ACC112 (cell line): ENCODE measurements at regions not wholly inside any gene's neighbourhood (a gene's known extent, or its start where the extent isn't known, plus 50 kb on each side); places are given as distances from the start of the nearest gene placed in this dataset.

Source experiments
- H2AFZ ChIP-seq: fragments of 200-600 bp; sonication (generic); one replicate; pipeline ENCODE4 v1.6.0; 2017; ENCODE audit warnings: antibody characterized with exemption, low read length; ENCODE audit not compliant: unreplicated experiment
- H3K27ac ChIP-seq: fragments of 200-600 bp; sonication (generic); 2 replicates; pipeline ENCODE4 v1.5.1; 2014; ENCODE audit warnings: low read depth, mild to moderate bottlenecking, antibody characterized with exemption, low read length, moderate library complexity
- H3K27me3 ChIP-seq: fragments of 200-600 bp; sonication (generic); 2 replicates; pipeline ENCODE4 v1.6.1; 2014; ENCODE audit warnings: mild to moderate bottlenecking, antibody characterized with exemption, low read length, moderate library complexity, mixed read lengths; ENCODE audit not compliant: insufficient read depth
- H3K36me3 ChIP-seq: fragments of 200-600 bp; sonication (generic); 2 replicates; pipeline ENCODE4 v1.6.1; 2016; ENCODE audit warnings: mild to moderate bottlenecking, antibody characterized with exemption, low read length, moderate library complexity, mixed read lengths; ENCODE audit not compliant: insufficient read depth
- H3K4me1 ChIP-seq: fragments of 200-600 bp; sonication (generic); one replicate; pipeline ENCODE4 v1.6.1; 2016; ENCODE audit warnings: low read length, mixed read lengths; ENCODE audit not compliant: insufficient read depth, unreplicated experiment, control insufficient read depth
- H3K4me3 ChIP-seq: fragments of 200-600 bp; sonication (generic); 2 replicates; pipeline ENCODE4 v1.5.1; 2014; ENCODE audit warnings: mild to moderate bottlenecking, low read depth, low read length
- H3K79me2 ChIP-seq: fragments of 200-600 bp; sonication (generic); one replicate; pipeline ENCODE4 v1.6.0; 2016; ENCODE audit warnings: low read length; ENCODE audit not compliant: control insufficient read depth, unreplicated experiment, insufficient read depth

- H3K36me3 ChIP-seq: no peaks in the 10 kb centered on the region
- no peak overlapping the region for H3K4me3 ChIP-seq
- H2AFZ ChIP-seq: no peak overlapping the region
Measured at GRCh38 chr4:106627051-106627450, 258.5 kb upstream of the GIMD1 start.

GRCh38 chr4:106624671-106625070 lies 256.1 kb upstream of the GIMD1 start:
- no peak overlapping the region for H2AFZ ChIP-seq
- H3K79me2 ChIP-seq: no peaks in the 10 kb centered on the region
- no peak overlapping the region for H3K4me3 ChIP-seq
- no peaks in the 10 kb centered on the region for H3K27me3 ChIP-seq
- H3K4me1 ChIP-seq: peaks cover 5% of the 10 kb centered on the region
- no peak overlapping the region for H3K27ac ChIP-seq
- H3K36me3 ChIP-seq: no peaks in the 10 kb centered on the region

More at GRCh38 chr4:106627051-106627450, 258.5 kb upstream of the GIMD1 start:
- no peaks in the 10 kb centered on the region for H3K79me2 ChIP-seq
- H3K27me3 ChIP-seq: no peaks in the 10 kb centered on the region
- H3K4me1 ChIP-seq: peaks cover 5% of the 10 kb centered on the region
- H3K27ac ChIP-seq: peak overlapping the region; percentile 45; the same call in 1 of the 2 replicates

GRCh38 chr4:106618956-106619355 lies 250.4 kb upstream of the GIMD1 start:
- Histone ChIP-seq H3K4me3 (no peak overlapping the region), H3K36me3 (no peaks in the 10 kb centered on the region), H3K79me2 (no peaks in the 10 kb centered on the region), H3K27me3 (no peaks in the 10 kb centered on the region), H2AFZ (no peak overlapping the region), H3K27ac (no peak overlapping the region), H3K4me1 (peaks cover 20% of the 10 kb centered on the region)

- Histone ChIP-seq H3K4me1 (peaks cover 24% of the 10 kb centered on the region), H3K36me3 (no peaks in the 10 kb centered on the region), H3K4me3 (no peak overlapping the region), H3K27me3 (no peaks in the 10 kb centered on the region), H3K27ac (no peak overlapping the region), H3K79me2 (no peaks in the 10 kb centered on the region), H2AFZ (no peak overlapping the region)
Measured at GRCh38 chr4:106615961-106616360, 247.4 kb upstream of the GIMD1 start.

GRCh38 chr4:106615410-106615945 lies 246.9 kb upstream of the GIMD1 start:
- Histone ChIP-seq H3K27ac (no peak overlapping the region), H3K36me3 (no peaks in the 10 kb centered on the region), H3K79me2 (no peaks in the 10 kb centered on the region), H3K27me3 (no peaks in the 10 kb centered on the region), H3K4me1 (peaks cover 24% of the 10 kb centered on the region), H2AFZ (no peak overlapping the region), H3K4me3 (no peak overlapping the region; the same call in 1 of the 2 replicates)

- peak overlapping the region; percentile 67 for H3K4me3 ChIP-seq
- H3K36me3 ChIP-seq: no peaks in the 10 kb centered on the region
- peak overlapping the region; percentile 98 for H2AFZ ChIP-seq
- H3K79me2 ChIP-seq: no peaks in the 10 kb centered on the region
- H3K4me1 ChIP-seq: peaks cover 24% of the 10 kb centered on the region
- no peaks in the 10 kb centered on the region for H3K27me3 ChIP-seq
- H3K27ac ChIP-seq: no peak overlapping the region
Measured at GRCh38 chr4:106614441-106614840, 245.9 kb upstream of the GIMD1 start.

- H3K4me1 ChIP-seq: peaks cover 10% of the 10 kb centered on the region
- no peak overlapping the region for H2AFZ ChIP-seq
Measured at GRCh38 chr4:106609917-106610316, 241.3 kb upstream of the GIMD1 start.

GRCh38 chr4:106607558-106607957 lies 239.0 kb upstream of the GIMD1 start:
- no peak overlapping the region for H3K27ac ChIP-seq
- no peaks in the 10 kb centered on the region for H3K79me2 ChIP-seq

More at GRCh38 chr4:106609917-106610316, 241.3 kb upstream of the GIMD1 start:
- Histone ChIP-seq H3K4me3 (no peak overlapping the region), H3K79me2 (no peaks in the 10 kb centered on the region), H3K27me3 (no peaks in the 10 kb centered on the region), H3K27ac (no peak overlapping the region), H3K36me3 (no peaks in the 10 kb centered on the region)

GRCh38 chr4:106604319-106605051 lies 235.9 kb upstream of the GIMD1 start:
- Histone ChIP-seq H3K4me3 (no peak overlapping the region), H3K79me2 (no peaks in the 10 kb centered on the region), H3K27me3 (no peaks in the 10 kb centered on the region), H3K36me3 (no peaks in the 10 kb centered on the region), H2AFZ (no peak overlapping the region), H3K4me1 (no peaks in the 10 kb centered on the region), H3K27ac (no peak overlapping the region)

More at GRCh38 chr4:106607558-106607957, 239.0 kb upstream of the GIMD1 start:
- H3K4me3 ChIP-seq: no peak overlapping the region
- H3K4me1 ChIP-seq: no peaks in the 10 kb centered on the region
- H2AFZ ChIP-seq: no peak overlapping the region
- H3K36me3 ChIP-seq: no peaks in the 10 kb centered on the region
- H3K27me3 ChIP-seq: no peaks in the 10 kb centered on the region

GRCh38 chr4:106603471-106603870 lies 234.9 kb upstream of the GIMD1 start:
- H3K27ac ChIP-seq: no peak overlapping the region
- H3K4me1 ChIP-seq: no peaks in the 10 kb centered on the region
- no peak overlapping the region for H3K4me3 ChIP-seq
- H2AFZ ChIP-seq: no peak overlapping the region
- H3K36me3 ChIP-seq: no peaks in the 10 kb centered on the region
- H3K79me2 ChIP-seq: no peaks in the 10 kb centered on the region
- H3K27me3 ChIP-seq: no peaks in the 10 kb centered on the region

GRCh38 chr4:106602711-106603110 lies 234.1 kb upstream of the GIMD1 start:
- H3K4me3 ChIP-seq: no peak overlapping the region
- no peak overlapping the region for H3K27ac ChIP-seq
- no peaks in the 10 kb centered on the region for H3K4me1 ChIP-seq
- H3K79me2 ChIP-seq: no peaks in the 10 kb centered on the region
- no peaks in the 10 kb centered on the region for H3K36me3 ChIP-seq
- no peaks in the 10 kb centered on the region for H3K27me3 ChIP-seq
- no peak overlapping the region for H2AFZ ChIP-seq
